HG03432 (cell line): ENCODE measurements at regions not wholly inside any gene's neighbourhood (a gene's known extent, or its start where the extent isn't known, plus 50 kb on each side); places are given as distances from the start of the nearest gene placed in this dataset.
"Not testable (repeated sequence)": the region's sequence is repeated elsewhere in the genome, so short reads cannot be mapped to it uniquely, and the experiment has no call there.

Source experiments
- ATAC-seq: cut with Tn5 transposase; IDR thresholded peaks from one replicate; pipeline ENCODE4 v1.9.1; 2021; ENCODE audit warnings: mild to moderate bottlenecking, moderate library complexity; ENCODE audit not compliant: unreplicated experiment

GRCh38 chr3:34909679-34910078 lies 729.6 kb upstream of the ARPP21 start:
- ATAC-seq: not testable (repeated sequence)

GRCh38 chr3:34919025-34919424 lies 720.3 kb upstream of the ARPP21 start:
- no peak for ATAC-seq

GRCh38 chr3:34920806-34921205 lies 718.5 kb upstream of the ARPP21 start:
- ATAC-seq: no peak

GRCh38 chr3:34924961-34925360 lies 714.4 kb upstream of the ARPP21 start:
- ATAC-seq: no peak

- no peak for ATAC-seq
These were observed 713.5 kb upstream of the ARPP21 start for GRCh38 chr3:34925851-34926250.

- ATAC-seq: no peak
These were observed 710.3 kb upstream of the ARPP21 start for GRCh38 chr3:34929036-34929435.

- ATAC-seq: no peak
These were observed 704.7 kb upstream of the ARPP21 start for GRCh38 chr3:34934660-34935059.

- ATAC-seq: no peak
These were observed 700.5 kb upstream of the ARPP21 start for GRCh38 chr3:34938784-34939183.

- ATAC-seq: no peak
These were observed 697.1 kb upstream of the ARPP21 start for GRCh38 chr3:34942256-34942655.

GRCh38 chr3:34947834-34948233 lies 691.5 kb upstream of the ARPP21 start:
- ATAC-seq: no peak

- no peak for ATAC-seq
These were observed 690.8 kb upstream of the ARPP21 start for GRCh38 chr3:34948517-34948916.

GRCh38 chr3:34955680-34956079 lies 683.6 kb upstream of the ARPP21 start:
- no peak for ATAC-seq

GRCh38 chr3:34956511-34956910 lies 682.8 kb upstream of the ARPP21 start:
- no peak for ATAC-seq

- no peak for ATAC-seq
These were observed 681.6 kb upstream of the ARPP21 start for GRCh38 chr3:34957677-34958076.

GRCh38 chr3:34969513-34969912 lies 669.8 kb upstream of the ARPP21 start:
- no peak for ATAC-seq

GRCh38 chr3:34972481-34972880 lies 666.8 kb upstream of the ARPP21 start:
- ATAC-seq: no peak

- no peak for ATAC-seq
These were observed 665.7 kb upstream of the ARPP21 start for GRCh38 chr3:34973586-34973985.

GRCh38 chr3:34983631-34984030 lies 655.7 kb upstream of the ARPP21 start:
- ATAC-seq: no peak

- no peak for ATAC-seq
These were observed 651.0 kb upstream of the ARPP21 start for GRCh38 chr3:34988296-34988695.

- no peak for ATAC-seq
These were observed 643.4 kb upstream of the ARPP21 start for GRCh38 chr3:34995796-34996430.

- ATAC-seq: no peak
These were observed 640.4 kb upstream of the ARPP21 start for GRCh38 chr3:34998902-34999301.

GRCh38 chr3:35012214-35012613 lies 627.1 kb upstream of the ARPP21 start:
- no peak for ATAC-seq

GRCh38 chr3:35028157-35028556 lies 611.2 kb upstream of the ARPP21 start:
- ATAC-seq: no peak
